ENCODE measurements at regions not wholly inside any gene's neighbourhood (a gene's known extent, or its start where the extent isn't known, plus 50 kb on each side); places are given as distances from the start of the nearest gene placed in this dataset.

GRCh38 chr11:15886299-15886698 lies 470.0 kb downstream of the SOX6 start:
- H3K4me3 ChIP-seq: no peak overlapping the region
- no peaks in the 10 kb centered on the region for H3K4me1 ChIP-seq
- H3K36me3 ChIP-seq: no peaks in the 10 kb centered on the region
- H3K27me3 ChIP-seq: no peaks in the 10 kb centered on the region
- no peak overlapping the region for H3K27ac ChIP-seq
- H3K9ac ChIP-seq (ENCODE audit: low read depth in 2 of 2, low read length in 2 of 2): no peak overlapping the region
- TF ChIP-seq CTCF (IDR thresholded peaks at IDR 0.05): no peak
- no peak for DNase-seq
- intact Hi-C loops (cut with DNase I): no loop called here
- no peaks in the 10 kb centered on the region for H3K9me3 ChIP-seq

- Histone ChIP-seq H3K4me1 (no peaks in the 10 kb centered on the region), H3K9ac (ENCODE audit: low read depth in 2 of 2, low read length in 2 of 2) (no peak overlapping the region), H3K9me3 (no peaks in the 10 kb centered on the region), H3K36me3 (no peaks in the 10 kb centered on the region), H3K4me3 (no peak overlapping the region), H3K27me3 (no peaks in the 10 kb centered on the region), H3K27ac (no peak overlapping the region)
- DNase-seq: no peak
- no peak for TF ChIP-seq CTCF (IDR thresholded peaks at IDR 0.05)
- intact Hi-C loops (cut with DNase I): no loop called here
Observed at GRCh38 chr11:15886866-15887265, 469.5 kb downstream of the SOX6 start.

- intact Hi-C loops (cut with DNase I): no loop called here
- DNase-seq: no peak
- Histone ChIP-seq H3K36me3 (no peaks in the 10 kb centered on the region), H3K9ac (ENCODE audit: low read depth in 2 of 2, low read length in 2 of 2) (no peak overlapping the region), H3K9me3 (no peaks in the 10 kb centered on the region), H3K27ac (no peak overlapping the region), H3K27me3 (no peaks in the 10 kb centered on the region), H3K4me1 (no peaks in the 10 kb centered on the region), H3K4me3 (no peak overlapping the region)
- no peak for TF ChIP-seq CTCF (IDR thresholded peaks at IDR 0.05)
Observed at GRCh38 chr11:15888556-15889345, 467.6 kb downstream of the SOX6 start.

GRCh38 chr11:15889363-15890030 lies 466.8 kb downstream of the SOX6 start:
- intact Hi-C loops (cut with DNase I): no loop called here
- no peak for DNase-seq
- no peak overlapping the region for H3K27ac ChIP-seq

More at GRCh38 chr11:15889363-15890030, 466.8 kb downstream of the SOX6 start:
- Histone ChIP-seq H3K9me3 (no peaks in the 10 kb centered on the region), H3K4me1 (no peaks in the 10 kb centered on the region), H3K36me3 (no peaks in the 10 kb centered on the region), H3K27me3 (no peaks in the 10 kb centered on the region), H3K4me3 (no peak overlapping the region), H3K9ac (ENCODE audit: low read depth in 2 of 2, low read length in 2 of 2) (no peak overlapping the region)
- TF ChIP-seq CTCF (IDR thresholded peaks at IDR 0.05): no peak
